ENCODE measurements at regions not wholly inside any gene's neighbourhood (a gene's known extent, or its start where the extent isn't known, plus 50 kb on each side); places are given as distances from the start of the nearest gene placed in this dataset.

DNA sequence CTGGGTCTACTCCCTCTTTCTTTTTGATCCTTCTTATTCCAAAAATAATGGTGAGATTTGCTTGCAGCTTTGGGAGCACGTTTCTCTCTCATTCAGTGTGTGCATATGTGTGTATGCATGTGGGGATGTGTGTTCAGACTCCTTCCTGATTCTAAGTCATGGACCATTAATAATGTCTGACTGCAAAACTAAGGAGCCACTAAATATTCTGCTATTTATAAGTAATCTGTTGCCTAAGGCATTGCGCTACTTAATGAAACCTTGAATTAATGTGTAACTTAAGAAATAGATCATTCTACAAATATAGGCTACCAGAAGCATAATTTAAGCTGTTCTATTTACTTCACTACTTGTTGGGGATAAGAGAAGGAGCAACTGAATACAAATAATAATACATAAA, 182.1 kb downstream of the TFCP2L1 start:
- H3K4me1 ChIP-seq = no peaks in the 10 kb centered on the region
- 62 to 75% methylated on average over 2 of the region's 2 CpGs for WGBS, 2 donors
- DNase-seq = no peak

DNA sequence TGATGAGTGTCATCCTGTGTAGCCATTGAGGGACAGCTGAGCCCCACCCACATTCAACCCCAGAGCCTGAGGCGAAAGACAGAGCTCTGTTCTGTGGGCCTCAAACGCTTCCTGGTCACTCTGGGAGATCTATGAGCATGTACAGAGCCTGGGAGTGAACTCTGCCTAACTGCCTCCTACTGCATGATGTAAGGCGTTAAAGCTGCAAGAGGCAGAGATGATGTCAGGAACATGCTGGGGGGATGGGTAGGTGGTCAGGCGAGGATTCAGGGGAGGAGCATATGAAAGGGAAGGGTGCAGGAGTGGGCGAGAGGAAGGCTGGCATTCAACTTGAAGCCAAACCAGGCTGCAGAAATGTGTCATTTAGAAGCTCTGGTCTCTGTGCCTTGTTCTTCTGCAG, 181.0 kb downstream of the TFCP2L1 start:
- TF ChIP-seq, protein P1, sequence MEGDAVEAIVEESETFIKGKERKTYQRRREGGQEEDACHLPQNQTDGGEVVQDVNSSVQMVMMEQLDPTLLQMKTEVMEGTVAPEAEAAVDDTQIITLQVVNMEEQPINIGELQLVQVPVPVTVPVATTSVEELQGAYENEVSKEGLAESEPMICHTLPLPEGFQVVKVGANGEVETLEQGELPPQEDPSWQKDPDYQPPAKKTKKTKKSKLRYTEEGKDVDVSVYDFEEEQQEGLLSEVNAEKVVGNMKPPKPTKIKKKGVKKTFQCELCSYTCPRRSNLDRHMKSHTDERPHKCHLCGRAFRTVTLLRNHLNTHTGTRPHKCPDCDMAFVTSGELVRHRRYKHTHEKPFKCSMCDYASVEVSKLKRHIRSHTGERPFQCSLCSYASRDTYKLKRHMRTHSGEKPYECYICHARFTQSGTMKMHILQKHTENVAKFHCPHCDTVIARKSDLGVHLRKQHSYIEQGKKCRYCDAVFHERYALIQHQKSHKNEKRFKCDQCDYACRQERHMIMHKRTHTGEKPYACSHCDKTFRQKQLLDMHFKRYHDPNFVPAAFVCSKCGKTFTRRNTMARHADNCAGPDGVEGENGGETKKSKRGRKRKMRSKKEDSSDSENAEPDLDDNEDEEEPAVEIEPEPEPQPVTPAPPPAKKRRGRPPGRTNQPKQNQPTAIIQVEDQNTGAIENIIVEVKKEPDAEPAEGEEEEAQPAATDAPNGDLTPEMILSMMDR (IDR thresholded peaks at IDR 0.05) = no peak
- no peak for TF ChIP-seq POLR2A (IDR thresholded peaks at IDR 0.05)
- Histone ChIP-seq H3K4me1 (no peaks in the 10 kb centered on the region), H3K36me3 (replicated peaks in 1 of 2; ENCODE audit: insufficient read depth in 1 of 2, low read depth in 2 of 2) (no peaks in the 10 kb centered on the region), H3K4me3 (no peak overlapping the region), H3K27me3 (peaks cover 0 to 8% of the 10 kb centered on the region in 2 donors), H3K9me3 (no peaks in the 10 kb centered on the region), H3K27ac (no peak overlapping the region)
- WGBS, 2 donors = 72 to 80% methylated on average over 5 of the region's 5 CpGs
- DNase-seq (no peak), ATAC-seq (no peak)
- intact Hi-C loops (cut with DNase I) = no loop called here

More for the DNA sequence above, 182.1 kb downstream of the TFCP2L1 start:
- Histone ChIP-seq H3K9me3 (no peaks in the 10 kb centered on the region), H3K27me3 (peaks cover 0 to 8% of the 10 kb centered on the region in 2 donors), H3K36me3 (replicated peaks in 1 of 2; ENCODE audit: insufficient read depth in 1 of 2, low read depth in 2 of 2) (no peaks in the 10 kb centered on the region), H3K27ac (no peak overlapping the region), H3K4me3 (no peak overlapping the region)
- intact Hi-C loops (cut with DNase I) = no loop called here
- no peak for ATAC-seq
- no peak for TF ChIP-seq POLR2A (IDR thresholded peaks at IDR 0.05)
- TF ChIP-seq, protein P1 (IDR thresholded peaks at IDR 0.05) = no peak

DNA sequence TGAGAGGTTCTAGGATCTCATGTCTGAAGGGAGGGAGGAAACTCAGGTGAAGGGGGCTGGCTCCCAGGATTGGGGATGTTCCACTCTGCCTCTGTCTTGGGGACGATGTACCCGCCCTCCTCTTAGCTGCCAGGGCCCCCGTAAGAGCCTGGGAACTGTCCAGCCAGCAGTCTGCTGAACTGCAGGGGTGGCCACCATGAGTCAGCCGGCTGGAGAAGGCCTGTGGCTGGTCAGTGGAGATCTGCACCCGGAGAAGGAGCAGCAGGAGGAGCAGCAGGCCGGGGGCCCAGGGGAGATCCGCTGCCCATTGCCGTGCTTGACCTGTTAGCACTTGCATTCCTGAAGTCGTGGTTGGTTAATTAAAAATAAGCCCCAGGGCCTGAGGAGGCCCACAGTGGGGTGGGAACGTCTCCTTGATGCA, 180.3 kb downstream of the TFCP2L1 start:
- no peak for ATAC-seq
- H3K27me3 ChIP-seq = peaks cover 0 to under 1% of the 10 kb centered on the region in 2 donors
- H3K4me3 ChIP-seq = no peak overlapping the region
- peaks cover 4% of the 10 kb centered on the region for H3K4me1 ChIP-seq
- no peak overlapping the region for H3K27ac ChIP-seq
- DNase-seq = no peak
- intact Hi-C loops (cut with DNase I) = no loop called here
- TF ChIP-seq, protein P1 (IDR thresholded peaks at IDR 0.05) = no peak
- no peak for TF ChIP-seq POLR2A (IDR thresholded peaks at IDR 0.05)
- H3K36me3 ChIP-seq (replicated peaks in 1 of 2; ENCODE audit: insufficient read depth in 1 of 2, low read depth in 2 of 2) = no peaks in the 10 kb centered on the region
- 77 to 80% methylated on average over 9 to 10 of the region's 10 CpGs for whole genome bisulfite sequencing, 2 donors
- H3K9me3 ChIP-seq = no peaks in the 10 kb centered on the region

DNA sequence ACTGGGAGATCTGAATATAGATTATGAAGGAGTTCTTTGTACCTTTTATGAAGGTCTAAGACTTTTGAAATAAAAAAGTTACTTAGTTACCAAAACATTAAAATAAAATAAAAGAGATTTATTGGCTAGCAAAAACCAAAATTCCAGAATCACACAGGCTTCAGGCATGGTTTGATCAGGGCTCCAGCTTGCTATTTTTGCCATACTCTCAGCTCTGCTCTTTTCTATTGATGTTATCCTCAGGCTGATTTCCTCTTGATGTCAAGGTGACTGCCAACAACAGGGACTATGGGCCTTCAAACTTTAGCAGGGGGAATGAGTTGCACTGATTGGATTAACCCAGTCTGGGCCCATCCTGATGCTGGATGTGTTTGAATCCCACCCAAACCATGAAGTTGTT, 174.1 kb downstream of the TFCP2L1 start:
- no peak for DNase-seq
- H3K36me3 ChIP-seq (replicated peaks in 1 of 2; ENCODE audit: insufficient read depth in 1 of 2, low read depth in 2 of 2) = no peaks in the 10 kb centered on the region
- H3K27ac ChIP-seq = no peak overlapping the region
- no peak for ATAC-seq
- intact Hi-C loops (cut with DNase I) = no loop called here
- H3K4me3 ChIP-seq = no peak overlapping the region
- H3K4me1 ChIP-seq = peaks cover 9% of the 10 kb centered on the region
- H3K9me3 ChIP-seq = no peaks in the 10 kb centered on the region
- TF ChIP-seq, protein P1 (IDR thresholded peaks at IDR 0.05) = no peak
- no peak for TF ChIP-seq POLR2A (IDR thresholded peaks at IDR 0.05)
- no peaks in the 10 kb centered on the region for H3K27me3 ChIP-seq

DNA sequence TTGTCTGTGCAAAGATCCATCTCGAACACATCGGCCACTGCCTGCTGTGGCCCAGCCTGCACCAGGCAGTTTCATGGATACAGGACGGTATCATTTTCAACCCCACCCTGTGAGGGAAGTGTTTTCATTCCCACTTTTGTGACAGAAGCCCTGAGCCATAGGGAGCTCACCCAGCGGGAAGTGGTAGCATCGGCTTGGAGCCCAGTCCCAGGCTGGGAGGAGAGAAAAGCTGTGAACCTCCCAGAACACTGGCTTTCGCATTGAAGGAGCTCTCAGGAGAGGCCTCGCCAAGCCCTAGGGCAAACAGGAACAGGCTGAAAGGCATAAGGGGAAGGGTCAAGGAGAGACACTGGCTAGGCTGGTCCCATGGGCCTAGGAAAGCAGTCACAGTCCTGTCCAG, 166.1 kb downstream of the TFCP2L1 start:
- no peak for TF ChIP-seq POLR2A (IDR thresholded peaks at IDR 0.05)
- TF ChIP-seq, protein P1 (IDR thresholded peaks at IDR 0.05) = no peak
- intact Hi-C loops (cut with DNase I) = no loop called here
- Histone ChIP-seq H3K4me3 (no peak overlapping the region), H3K27me3 (no peaks in the 10 kb centered on the region), H3K4me1 (no peaks in the 10 kb centered on the region), H3K9me3 (no peaks in the 10 kb centered on the region), H3K36me3 (replicated peaks in 1 of 2; ENCODE audit: insufficient read depth in 1 of 2, low read depth in 2 of 2) (no peaks in the 10 kb centered on the region), H3K27ac (no peak overlapping the region)
- DNase-seq (no peak), ATAC-seq (no peak)
- WGBS, 2 donors = 84 to 90% methylated on average over 7 of the region's 7 CpGs
